GM21786 (cell line): ENCODE measurements at regions not wholly inside any gene's neighbourhood (a gene's known extent, or its start where the extent isn't known, plus 50 kb on each side); places are given as distances from the start of the nearest gene placed in this dataset.

Source experiments
- ATAC-seq: cut with Tn5 transposase; IDR thresholded peaks from one replicate; pipeline ENCODE4 v1.9.1; 2021; ENCODE audit not compliant: unreplicated experiment

DNA sequence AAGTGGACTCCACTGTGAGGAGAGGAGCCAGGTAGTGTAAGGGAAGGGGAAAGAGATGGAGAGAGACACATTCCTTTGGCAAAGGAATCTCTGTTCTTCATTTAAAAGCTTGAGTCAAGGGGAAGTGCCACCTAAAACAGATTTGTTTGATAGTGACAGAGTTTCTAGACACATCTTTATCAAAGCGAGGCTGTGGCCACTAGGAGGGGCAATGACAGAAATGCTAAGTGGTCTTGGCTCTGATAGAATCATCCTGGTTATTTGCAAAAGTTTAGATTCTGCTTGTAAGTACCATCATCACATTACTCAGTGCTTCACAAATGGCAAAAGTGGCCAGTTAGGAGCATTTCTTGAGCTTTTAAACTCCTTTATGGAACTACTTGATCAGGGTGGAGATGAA is 261.4 kb downstream of the CNTN3 start:
- ATAC-seq = no peak

GRCh38 chr3:74352166-74352565 is 262.3 kb downstream of the CNTN3 start:
- no peak for ATAC-seq

- ATAC-seq = no peak
Observed at GRCh38 chr3:74351213-74351612, 263.2 kb downstream of the CNTN3 start.

DNA sequence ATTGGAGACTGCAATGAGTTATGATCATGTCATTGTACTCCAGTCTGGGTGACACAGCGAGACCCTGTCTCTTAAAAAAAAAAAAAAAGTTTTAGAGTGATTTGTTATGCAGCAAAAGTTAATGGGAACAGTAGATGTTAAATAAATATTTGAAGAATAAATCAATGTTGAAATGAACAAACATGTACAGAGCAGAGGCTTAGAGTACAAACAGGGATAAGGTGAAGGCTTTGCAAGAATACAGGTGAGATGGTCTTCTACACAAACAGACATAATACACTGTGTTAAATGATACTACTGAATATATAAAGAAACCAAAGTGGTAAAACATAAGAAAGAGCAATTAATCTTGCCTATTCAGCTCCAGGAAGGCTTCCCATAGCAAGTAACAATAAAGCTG is 265.4 kb downstream of the CNTN3 start:
- ATAC-seq = no peak

GRCh38 chr3:74347563-74348268 is 266.7 kb downstream of the CNTN3 start:
- no peak for ATAC-seq

GRCh38 chr3:74346896-74347295 is 267.6 kb downstream of the CNTN3 start:
- ATAC-seq = no peak

- ATAC-seq = no peak
Observed at GRCh38 chr3:74345701-74346100, 268.8 kb downstream of the CNTN3 start.

DNA sequence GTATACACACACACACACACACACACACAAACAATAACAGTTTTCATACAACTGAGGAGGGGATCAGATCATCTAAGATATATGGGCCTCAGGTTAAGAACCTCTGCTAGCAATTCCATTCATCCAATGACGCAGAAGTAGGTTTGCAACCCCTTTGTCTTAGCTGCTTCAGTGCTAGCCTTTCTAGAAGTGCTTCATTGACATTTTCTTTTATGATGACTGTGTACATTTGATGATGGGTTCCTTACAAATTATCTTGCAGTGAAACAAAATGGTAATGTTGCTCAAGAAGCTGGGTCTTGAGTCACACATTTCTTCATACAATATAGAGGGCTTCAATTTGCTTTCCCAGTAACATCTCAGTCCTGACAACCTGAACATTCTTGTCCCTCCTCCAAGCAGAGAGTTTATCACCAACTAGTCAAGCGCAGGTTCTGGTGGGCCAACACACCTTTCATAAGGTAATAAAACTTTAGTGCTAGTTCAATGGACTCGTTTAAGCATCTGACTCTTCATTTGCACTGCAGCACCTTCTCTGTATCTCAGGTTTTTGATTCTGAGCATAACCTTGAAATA is 269.5 kb downstream of the CNTN3 start:
- no peak for ATAC-seq

GRCh38 chr3:74343391-74343790 is 271.1 kb downstream of the CNTN3 start:
- no peak for ATAC-seq

- ATAC-seq = no peak
Observed at GRCh38 chr3:74338998-74339397, 275.5 kb downstream of the CNTN3 start.

- no peak for ATAC-seq
Observed at GRCh38 chr3:74332165-74332564, 282.3 kb downstream of the CNTN3 start.

DNA sequence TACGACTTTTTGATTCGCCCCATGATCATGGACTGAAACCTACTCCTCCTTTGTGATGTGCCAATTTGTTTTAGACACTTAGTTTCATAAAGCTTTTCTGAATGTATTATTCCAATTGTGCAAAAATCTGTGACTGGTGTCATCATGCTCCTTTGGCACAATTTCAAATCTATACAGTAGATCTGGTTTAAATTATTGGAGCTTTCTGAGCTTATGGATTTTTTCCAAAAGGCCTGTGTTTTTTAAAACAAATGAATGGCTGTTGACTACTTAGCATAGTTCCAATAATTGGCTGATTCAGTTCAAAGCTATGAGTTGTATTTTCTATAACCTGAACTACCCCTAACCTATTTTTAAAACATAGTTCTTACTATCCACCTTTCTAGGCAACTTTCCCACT is 282.7 kb downstream of the CNTN3 start:
- no peak for ATAC-seq

GRCh38 chr3:74329096-74329495 is 285.4 kb downstream of the CNTN3 start:
- ATAC-seq = no peak

DNA sequence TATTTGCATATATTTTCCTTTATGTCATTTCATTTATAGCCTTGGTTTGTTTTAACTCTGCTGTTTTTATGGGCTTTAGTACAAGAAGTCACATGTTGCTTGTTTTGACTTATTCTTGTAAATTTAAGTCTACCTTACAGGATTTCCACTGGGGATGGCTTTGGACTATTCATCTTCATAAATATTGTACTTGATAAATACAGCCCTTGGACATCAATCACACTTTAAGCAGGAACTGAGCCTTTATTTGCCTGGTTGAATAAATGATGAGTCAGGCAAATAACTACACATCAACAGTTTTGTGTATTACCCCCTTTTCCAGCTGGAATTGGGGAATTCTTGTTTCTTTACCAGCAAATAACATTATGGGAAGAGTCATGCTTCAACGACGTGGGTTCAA is 286.0 kb downstream of the CNTN3 start:
- no peak for ATAC-seq

DNA sequence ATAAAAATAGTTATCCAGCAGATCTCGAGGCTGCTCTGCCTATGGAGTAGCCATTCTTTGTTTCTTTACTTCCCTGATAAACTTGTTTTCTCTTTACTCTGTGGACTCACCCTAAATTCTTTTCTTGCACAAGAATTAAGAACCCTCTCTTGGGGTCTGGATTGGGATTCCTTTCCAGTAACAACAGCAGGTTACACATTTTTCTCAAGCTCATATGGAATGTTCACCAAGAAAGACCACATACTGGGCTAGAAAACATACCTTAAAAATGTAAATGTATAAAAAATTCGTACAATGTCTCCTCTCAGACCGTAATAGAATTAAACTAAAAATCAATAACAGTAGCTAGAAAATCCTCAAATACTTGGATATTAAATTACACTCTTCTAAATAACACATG is 299.2 kb downstream of the CNTN3 start:
- ATAC-seq = no peak

DNA sequence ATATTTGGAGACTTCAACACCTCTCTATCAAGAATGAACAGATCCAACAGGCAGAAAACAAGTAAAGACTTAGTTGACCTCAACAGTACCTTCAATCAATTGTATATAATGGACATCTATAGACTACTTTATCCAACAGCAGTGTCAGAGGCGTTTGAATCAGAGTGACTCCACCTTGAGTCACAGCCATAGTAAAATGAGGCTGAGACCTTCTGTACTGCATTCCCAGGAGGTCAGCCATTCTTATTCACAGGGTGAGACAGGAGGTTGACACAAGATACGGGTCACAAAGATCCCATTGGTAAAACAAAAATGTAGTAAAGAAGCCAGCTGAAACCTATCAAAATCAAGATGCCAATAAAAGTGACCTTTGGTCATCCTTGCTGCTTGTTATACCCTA is 299.8 kb downstream of the CNTN3 start:
- ATAC-seq = no peak

- no peak for ATAC-seq
Observed at GRCh38 chr3:74309716-74310115, 304.7 kb downstream of the CNTN3 start.

- ATAC-seq = no peak
Observed at GRCh38 chr3:74304424-74304823, 310.0 kb downstream of the CNTN3 start.

DNA sequence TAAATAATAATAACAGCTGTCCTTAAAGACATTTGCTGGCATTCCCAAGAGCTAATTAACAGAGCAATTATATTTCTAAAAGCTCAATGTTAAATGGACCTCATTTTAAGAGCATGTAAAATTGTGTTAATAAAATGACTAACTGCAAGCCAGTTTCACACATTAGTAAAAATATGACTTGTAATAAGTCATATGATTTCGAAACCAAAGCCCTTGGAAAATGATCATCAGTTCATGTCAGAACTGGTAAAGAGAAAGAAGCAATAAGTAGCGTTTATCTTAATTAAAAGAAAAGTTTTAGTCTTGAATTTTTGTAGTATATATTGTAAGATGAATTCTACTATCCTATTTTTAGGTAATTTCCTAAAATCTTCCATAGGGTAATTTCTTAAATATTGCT is 310.7 kb downstream of the CNTN3 start:
- ATAC-seq = no peak

GRCh38 chr3:74302969-74303368 is 311.5 kb downstream of the CNTN3 start:
- no peak for ATAC-seq

GRCh38 chr3:74302281-74302680 is 312.2 kb downstream of the CNTN3 start:
- no peak for ATAC-seq

DNA sequence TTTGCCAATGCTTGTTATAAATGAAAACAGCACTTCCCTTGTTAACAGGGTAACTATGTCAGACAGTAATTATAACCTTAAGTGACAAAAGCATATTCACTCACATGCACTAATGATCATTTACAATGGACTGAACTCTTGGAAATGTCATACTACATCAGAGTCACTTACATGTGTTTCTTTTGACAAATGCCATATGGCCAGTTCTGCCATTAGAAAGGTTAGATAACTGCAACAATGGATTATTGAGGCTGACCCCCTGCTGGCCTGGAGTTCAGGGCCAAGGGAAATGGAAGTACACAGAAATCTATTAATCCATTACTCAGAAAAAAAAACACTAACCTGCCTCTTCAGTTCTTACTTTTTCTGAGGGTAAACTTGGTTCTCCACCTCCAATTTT is 313.4 kb downstream of the CNTN3 start:
- no peak for ATAC-seq

- ATAC-seq = no peak
Observed at GRCh38 chr3:74295479-74295878, 319.0 kb downstream of the CNTN3 start.
